Endothelial cell of umbilical vein (primary cell): ENCODE measurements at regions not wholly inside any gene's neighbourhood (a gene's known extent, or its start where the extent isn't known, plus 50 kb on each side); places are given as distances from the start of the nearest gene placed in this dataset.

Experiments
- BruUV-seq: library from RNA; stranded (reverse); fragments of 400-500 nt; replicated peaks from 2 replicates; lab custom pipeline; 2021; lab: Mats Ljungman, UMichigan
- CTCF ChIA-PET: fragments of 300-600, 350-600 bp; sonication (Branson Sonifier 250); formaldehyde crosslinking; loops from one replicate; lab custom pipeline; 2021; ENCODE audit warnings: antibody characterized with exemption, inconsistent platforms; lab: Charles Lee
- POLR2A ChIA-PET: fragments of 300-600, 350-600 bp; sonication (Branson Sonifier 250); formaldehyde crosslinking; loops from one replicate; lab custom pipeline; 2021; ENCODE audit warnings: antibody characterized with exemption, inconsistent platforms; lab: Charles Lee
- DNase-seq: peaks from one replicate; pipeline ENCODE4 v3.0.0-alpha.2; 2011; ENCODE audit warnings: low read depth, low spot score
- FAIRE-seq: peaks from 2 replicates; lab custom pipeline; 2011; peaks lifted over from hg19 to GRCh38; lab: Jason Lieb, UNC
- H2AFZ ChIP-seq: 2 replicates; pipeline ENCODE4 v1.6.0; 2012; ENCODE audit warnings: low read depth, low read length, control low read depth, inconsistent platforms
- H3K27ac ChIP-seq: 2 replicates; pipeline ENCODE4 v1.5.1; 2011; ENCODE audit warnings: low read depth, mild to moderate bottlenecking, control low read depth, low read length, moderate library complexity; ENCODE audit not compliant: insufficient read depth
- H3K27me3 ChIP-seq, 2 experiments: 2 replicates each; pipeline versions ENCODE4 v1.6.0 to v1.6.1; 2011; ENCODE audit warnings: low read length in 2 of 2, mixed read lengths in 1 of 2; ENCODE audit not compliant: control insufficient read depth in 2 of 2, insufficient read depth in 2 of 2
- H3K36me3 ChIP-seq, 2 experiments: 2 replicates in 1 of 2; 3 replicates in 1 of 2; pipeline ENCODE4 v1.5.1; 2011; ENCODE audit warnings: low read length in 2 of 2, mild to moderate bottlenecking in 1 of 2, moderate library complexity in 1 of 2; ENCODE audit not compliant: control insufficient read depth in 2 of 2, insufficient read depth in 2 of 2; ENCODE audit errors: extremely low read depth in 1 of 2
- H3K4me1 ChIP-seq: 3 replicates; pipeline ENCODE4 v1.5.1; 2011; ENCODE audit warnings: mild to moderate bottlenecking, low read length; ENCODE audit not compliant: control insufficient read depth, insufficient read depth; ENCODE audit errors: extremely low read depth
- H3K4me2 ChIP-seq: 2 replicates; pipeline ENCODE4 v1.6.1; 2011; ENCODE audit warnings: low read length, control low read depth, mixed read lengths; ENCODE audit not compliant: insufficient read depth
- H3K4me3 ChIP-seq, 3 experiments: fragments of 200-600 bp in 1 of 3; sonication (generic), shearing (Covaris generic) in 1 of 3; replicated peaks in 1 of 3; 2 replicates each; pipeline ENCODE4 v1.5.1; 2011 to 2016; ENCODE audit warnings: control low read depth in 3 of 3, low read length in 3 of 3, mild to moderate bottlenecking in 2 of 3, inconsistent platforms in 1 of 3, low read depth in 1 of 3, moderate library complexity in 1 of 3; ENCODE audit not compliant: insufficient read depth in 1 of 3
- H3K79me2 ChIP-seq: 2 replicates; pipeline ENCODE4 v1.6.0; 2012; ENCODE audit warnings: low read length, inconsistent platforms; ENCODE audit not compliant: control insufficient read depth, insufficient read depth
- H3K9ac ChIP-seq: replicated peaks from 2 replicates; pipeline ENCODE3; 2011; ENCODE audit warnings: low read length, control low read depth; ENCODE audit not compliant: insufficient read depth; ENCODE audit errors: extremely low read depth
- H3K9me1 ChIP-seq: replicated peaks from 3 replicates; pipeline ENCODE4 v1.6.0; 2011; ENCODE audit warnings: mild to moderate bottlenecking, low read length; ENCODE audit not compliant: control insufficient read depth, insufficient read depth; ENCODE audit errors: extremely low read depth
- H3K9me3 ChIP-seq: replicated peaks from 2 replicates; pipeline ENCODE4 v1.5.1; 2012; ENCODE audit warnings: low read length, inconsistent platforms; ENCODE audit not compliant: control insufficient read depth, insufficient read depth
- H4K20me1 ChIP-seq: replicated peaks from 2 replicates; pipeline ENCODE3; 2011; ENCODE audit warnings: mild to moderate bottlenecking, low read length; ENCODE audit not compliant: control insufficient read depth, insufficient read depth; ENCODE audit errors: extremely low read depth
- CTCF ChIP-seq, 2 donors: IDR thresholded peaks; 1 replicate in 1 of 2; 2 replicates in 1 of 2; pipeline ENCODE4 v1.5.1; 2011; ENCODE audit warnings: low read length in 2 of 2, mild to moderate bottlenecking in 2 of 2, moderate library complexity in 2 of 2, control low read depth in 1 of 2, inconsistent platforms in 1 of 2, low read depth in 1 of 2; ENCODE audit not compliant: insufficient read depth in 1 of 2; ENCODE audit errors: extremely low read depth in 1 of 2
- EZH2 ChIP-seq: IDR thresholded peaks from 2 replicates; pipeline ENCODE4 v1.6.1; 2012; ENCODE audit warnings: borderline replicate concordance, low read depth, mild to moderate bottlenecking, moderate library complexity, low read length, inconsistent platforms; ENCODE audit not compliant: severe bottlenecking
- FOS ChIP-seq: IDR thresholded peaks from 2 replicates; pipeline ENCODE4 v1.6.1; 2011; ENCODE audit warnings: mild to moderate bottlenecking, low read length, moderate library complexity, borderline replicate concordance; ENCODE audit not compliant: insufficient read depth
- GATA2 ChIP-seq: IDR thresholded peaks from 2 replicates; pipeline ENCODE4 v1.7.0; 2011; ENCODE audit warnings: low read depth, mild to moderate bottlenecking, moderate library complexity, mixed read lengths, low read length; ENCODE audit not compliant: insufficient read length, insufficient read depth
- JUN ChIP-seq: IDR thresholded peaks from 2 replicates; pipeline ENCODE4 v1.6.1; 2011; ENCODE audit warnings: borderline replicate concordance, low read depth; ENCODE audit not compliant: insufficient read length, insufficient read depth
- MAX ChIP-seq: IDR thresholded peaks from 2 replicates; pipeline ENCODE4 v1.6.1; 2011; ENCODE audit not compliant: insufficient read depth, insufficient read length
- MYC ChIP-seq: IDR thresholded peaks from one replicate; pipeline ENCODE4 v1.6.1; 2011; ENCODE audit warnings: mild to moderate bottlenecking, low read depth, low read length
- POLR2A ChIP-seq: IDR thresholded peaks from 2 replicates; pipeline ENCODE4 v1.6.1; 2012; ENCODE audit warnings: low read depth, mild to moderate bottlenecking, control low read depth, low read length
- POLR2AphosphoS5 ChIP-seq: IDR thresholded peaks from 2 replicates; pipeline ENCODE4 v1.6.1; 2012; ENCODE audit warnings: low read depth, mild to moderate bottlenecking, control low read depth, low read length, moderate library complexity; ENCODE audit not compliant: insufficient read depth
- dilution Hi-C: fragments of 300-500 bp; cut with MboI; formaldehyde crosslinking; loops from one replicate; pipeline ENCODE4 v1.15.0; 2019; ENCODE audit warnings: low sequenced_read_pairs; ENCODE audit not compliant: extremely low pct_ligation_motif_present
- intact Hi-C: fragments of 100-400 bp; cut with micrococcal nuclease; formaldehyde crosslinking; loops from one replicate; pipeline ENCODE4 v1.10.0; 2022

DNA sequence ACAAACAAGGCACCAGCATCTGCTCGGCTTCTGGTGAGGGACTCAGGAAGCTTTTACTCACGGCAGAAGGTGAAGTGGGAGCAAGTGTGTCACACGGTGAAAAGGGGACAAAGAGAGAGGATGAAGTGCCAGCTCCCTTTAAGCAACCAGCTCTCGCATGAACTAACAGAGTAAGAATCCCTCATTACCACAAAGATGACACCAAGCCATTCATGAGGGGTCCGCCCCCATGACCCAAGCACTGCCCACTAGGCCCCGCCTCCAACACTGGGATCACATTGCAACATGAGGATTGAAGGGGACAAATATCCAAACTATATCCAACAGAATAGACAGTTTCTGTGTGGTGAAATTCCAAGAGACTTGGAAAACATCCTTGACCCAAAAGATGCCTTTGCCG, 198.2 kb upstream of the POU2AF2 start:
- Histone ChIP-seq H3K9me1 (no peaks in the 10 kb centered on the region), H3K4me2 (no peak overlapping the region), H2AFZ (no peak overlapping the region), H3K79me2 (no peaks in the 10 kb centered on the region), H3K4me3 (no peak overlapping the region), H3K9ac (no peak overlapping the region), H3K36me3 (no peaks in the 10 kb centered on the region), H3K4me1 (no peaks in the 10 kb centered on the region), H4K20me1 (no peaks in the 10 kb centered on the region), H3K27ac (no peak overlapping the region), H3K9me3 (no peaks in the 10 kb centered on the region), H3K27me3 (no peaks in the 10 kb centered on the region)
- POLR2A ChIA-PET: no interaction called here
- no peak for FAIRE-seq
- intact Hi-C loops: no loop called here
- DNase-seq: no peak
- TF ChIP-seq EZH2: no peak
- TF ChIP-seq FOS: no peak
- TF ChIP-seq MYC: no peak
- TF ChIP-seq POLR2AphosphoS5: no peak
- TF ChIP-seq JUN: no peak
- no peak for TF ChIP-seq POLR2A
- TF ChIP-seq MAX: no peak
- no peak for TF ChIP-seq CTCF (IDR thresholded peaks at IDR 0.05; ENCODE audit: extremely low read depth in 1 of 2, insufficient read depth in 1 of 2, low read depth in 1 of 2, low read length in 2 of 2)
- TF ChIP-seq GATA2: no peak
- BruUV-seq: no TSS peak
- dilution Hi-C loops: no loop called here
- CTCF ChIA-PET: no interaction called here
